ENCODE measurements at regions not wholly inside any gene's neighbourhood (a gene's known extent, or its start where the extent isn't known, plus 50 kb on each side); places are given as distances from the start of the nearest gene placed in this dataset.

GRCh38 chr21:38556390-38556789 lies 58.1 kb upstream of the ERG start:
- DNase-seq = no peak

GRCh38 chr21:38561205-38561604 lies 62.9 kb upstream of the ERG start:
- DNase-seq = no peak

GRCh38 chr21:38561613-38562581 lies 63.6 kb upstream of the ERG start:
- DNase-seq = no peak

GRCh38 chr21:38567335-38567969 lies 69.2 kb upstream of the ERG start:
- DNase-seq = no peak

GRCh38 chr21:38567970-38568360 lies 69.7 kb upstream of the ERG start:
- DNase-seq = no peak

GRCh38 chr21:38569733-38570132 lies 71.5 kb upstream of the ERG start:
- DNase-seq = no peak

GRCh38 chr21:38570596-38570995 lies 72.3 kb upstream of the ERG start:
- DNase-seq = no peak

- no peak for DNase-seq
Observed at GRCh38 chr21:38574895-38575575, 76.8 kb upstream of the ERG start.

GRCh38 chr21:38577887-38578286 lies 79.6 kb upstream of the ERG start:
- DNase-seq = no peak

GRCh38 chr21:38590449-38591217 lies 92.4 kb upstream of the ERG start:
- no peak for DNase-seq

- no peak for DNase-seq
Observed at GRCh38 chr21:38591218-38591537, 92.9 kb upstream of the ERG start.

- no peak for DNase-seq
Observed at GRCh38 chr21:38596264-38597042, 98.2 kb upstream of the ERG start.

GRCh38 chr21:38597421-38597820 lies 99.1 kb upstream of the ERG start:
- no peak for DNase-seq

- no peak for DNase-seq
Observed at GRCh38 chr21:38598413-38598812, 100.1 kb upstream of the ERG start.

GRCh38 chr21:38599381-38599975 lies 101.2 kb upstream of the ERG start:
- no peak for DNase-seq

- DNase-seq = no peak
Observed at GRCh38 chr21:38600106-38600505, 101.8 kb upstream of the ERG start.

GRCh38 chr21:38605236-38605635 lies 107.0 kb upstream of the ERG start:
- no peak for DNase-seq

- no peak for DNase-seq
Observed at GRCh38 chr21:38609580-38609979, 111.3 kb upstream of the ERG start.

GRCh38 chr21:38610623-38611251 lies 112.5 kb upstream of the ERG start:
- DNase-seq = no peak

GRCh38 chr21:38611277-38611676 lies 113.0 kb upstream of the ERG start:
- no peak for DNase-seq

GRCh38 chr21:38613686-38614085 lies 115.4 kb upstream of the ERG start:
- DNase-seq = no peak
